Osteoblast (primary cell): ENCODE measurements at regions not wholly inside any gene's neighbourhood (a gene's known extent, or its start where the extent isn't known, plus 50 kb on each side); places are given as distances from the start of the nearest gene placed in this dataset.

Experiments used
- DNase-seq: peaks from one replicate; pipeline ENCODE4 v3.0.0; 2011; ENCODE audit warnings: low spot score, mixed read lengths; ENCODE audit not compliant: insufficient read length; ENCODE audit errors: missing footprints
- H2AFZ ChIP-seq: 2 replicates; pipeline ENCODE4 v1.6.0; 2011; ENCODE audit warnings: mild to moderate bottlenecking, low read length
- H3K27ac ChIP-seq: 2 replicates; pipeline ENCODE4 v1.5.1; 2011; ENCODE audit warnings: mild to moderate bottlenecking, low read depth, low read length, moderate library complexity
- H3K27me3 ChIP-seq: 2 replicates; pipeline ENCODE4 v1.6.0; 2012; ENCODE audit warnings: mild to moderate bottlenecking, control low read depth, inconsistent platforms, low read length, moderate library complexity; ENCODE audit not compliant: insufficient read depth
- H3K36me3 ChIP-seq: 2 replicates; pipeline ENCODE4 v1.5.1; 2011; ENCODE audit warnings: mild to moderate bottlenecking, low read length, control low read depth, moderate library complexity; ENCODE audit not compliant: insufficient read depth
- H3K4me1 ChIP-seq: 2 replicates; pipeline ENCODE4 v1.5.1; 2011; ENCODE audit warnings: mild to moderate bottlenecking, low read length, control low read depth, moderate library complexity; ENCODE audit not compliant: insufficient read depth
- H3K4me2 ChIP-seq: 2 replicates; pipeline ENCODE4 v1.6.0; 2011; ENCODE audit warnings: mild to moderate bottlenecking, low read length; ENCODE audit not compliant: insufficient read depth
- H3K4me3 ChIP-seq: fragments of 200-600 bp; sonication (generic); 3 replicates; pipeline ENCODE4 v1.5.1; 2012; ENCODE audit warnings: mild to moderate bottlenecking, low read length, inconsistent platforms; ENCODE audit not compliant: insufficient read depth
- H3K79me2 ChIP-seq: 2 replicates; pipeline ENCODE4 v1.6.0; 2012; ENCODE audit warnings: mild to moderate bottlenecking, low read length, control low read depth, inconsistent platforms; ENCODE audit not compliant: insufficient read depth
- H3K9me3 ChIP-seq: 2 replicates; pipeline ENCODE4 v1.5.1; 2011; ENCODE audit warnings: low read depth, low read length, control low read depth
- H4K20me1 ChIP-seq: 2 replicates; pipeline ENCODE4 v1.6.0; 2012; ENCODE audit warnings: mild to moderate bottlenecking, low read length, control low read depth; ENCODE audit not compliant: insufficient read depth
- CTCF ChIP-seq: IDR thresholded peaks from 2 replicates; pipeline ENCODE4 v1.5.1; 2011; ENCODE audit warnings: mild to moderate bottlenecking, low read depth, low read length, moderate library complexity; ENCODE audit errors: extremely low read depth

- no peak for TF ChIP-seq CTCF
- no peak overlapping the region for H3K4me2 ChIP-seq
- H2AFZ ChIP-seq = no peak overlapping the region
- H3K9me3 ChIP-seq = no peaks in the 10 kb centered on the region
- no peak overlapping the region for H3K27ac ChIP-seq
- no peaks in the 10 kb centered on the region for H3K27me3 ChIP-seq
- no peaks in the 10 kb centered on the region for H3K79me2 ChIP-seq
- no peaks in the 10 kb centered on the region for H3K36me3 ChIP-seq
- H3K4me3 ChIP-seq = no peak overlapping the region
- no peaks in the 10 kb centered on the region for H4K20me1 ChIP-seq
- H3K4me1 ChIP-seq = no peaks in the 10 kb centered on the region
- no peak for DNase-seq
Observed at GRCh38 chr11:23453522-23453921, 593.2 kb upstream of the CCDC179 start.

GRCh38 chr11:23455321-23455891 lies 595.1 kb upstream of the CCDC179 start:
- Histone ChIP-seq H3K4me3 (no peak overlapping the region), H3K9me3 (no peaks in the 10 kb centered on the region), H3K36me3 (no peaks in the 10 kb centered on the region), H3K27me3 (no peaks in the 10 kb centered on the region), H3K79me2 (no peaks in the 10 kb centered on the region), H3K27ac (no peak overlapping the region), H2AFZ (no peak overlapping the region), H3K4me1 (no peaks in the 10 kb centered on the region), H3K4me2 (no peak overlapping the region), H4K20me1 (no peaks in the 10 kb centered on the region)
- no peak for DNase-seq
- TF ChIP-seq CTCF = no peak

GRCh38 chr11:23457641-23458040 lies 597.4 kb upstream of the CCDC179 start:
- H4K20me1 ChIP-seq = no peaks in the 10 kb centered on the region
- no peaks in the 10 kb centered on the region for H3K9me3 ChIP-seq
- no peaks in the 10 kb centered on the region for H3K27me3 ChIP-seq
- DNase-seq = no peak
- H2AFZ ChIP-seq = no peak overlapping the region
- TF ChIP-seq CTCF = no peak
- no peaks in the 10 kb centered on the region for H3K79me2 ChIP-seq
- H3K36me3 ChIP-seq = no peaks in the 10 kb centered on the region
- H3K27ac ChIP-seq = no peak overlapping the region
- H3K4me2 ChIP-seq = no peak overlapping the region
- H3K4me3 ChIP-seq = no peak overlapping the region
- no peaks in the 10 kb centered on the region for H3K4me1 ChIP-seq

GRCh38 chr11:23471878-23472277 lies 611.6 kb upstream of the CCDC179 start:
- Histone ChIP-seq H3K79me2 (no peaks in the 10 kb centered on the region), H2AFZ (no peak overlapping the region), H3K36me3 (no peaks in the 10 kb centered on the region), H3K4me3 (no peak overlapping the region), H3K9me3 (no peaks in the 10 kb centered on the region), H3K27ac (no peak overlapping the region), H3K4me2 (no peak overlapping the region), H4K20me1 (no peaks in the 10 kb centered on the region), H3K27me3 (no peaks in the 10 kb centered on the region), H3K4me1 (no peaks in the 10 kb centered on the region)
- no peak for DNase-seq
- TF ChIP-seq CTCF = no peak
